Nephron (organoid): ENCODE measurements at regions not wholly inside any gene's neighbourhood (a gene's known extent, or its start where the extent isn't known, plus 50 kb on each side); places are given as distances from the start of the nearest gene placed in this dataset.
A peak's percentile ranks its signal among the peaks of the same experiment; 100 is the strongest.

ENCODE experiments used
- H3K27ac Mint-ChIP-seq, 3 experiments: 2 replicates each; pipeline ENCODE4 v1.8.0; 2020; ENCODE audit warnings: mixed read lengths in 3 of 3, mild to moderate bottlenecking in 2 of 3, moderate library complexity in 1 of 3
- H3K27me3 Mint-ChIP-seq: 2 replicates; pipeline ENCODE4 v1.8.0; 2021; ENCODE audit warnings: low read depth, mild to moderate bottlenecking, moderate library complexity, mixed read lengths
- H3K36me3 Mint-ChIP-seq: 2 replicates; pipeline ENCODE4 v1.8.0; 2020; ENCODE audit warnings: low read depth, mixed read lengths
- H3K4me1 Mint-ChIP-seq: 2 replicates; pipeline ENCODE4 v1.8.0; 2020; ENCODE audit warnings: mixed read lengths
- H3K4me3 Mint-ChIP-seq, 3 experiments: 2 replicates each; pipeline ENCODE4 v1.8.0; 2020; ENCODE audit warnings: mild to moderate bottlenecking in 3 of 3, mixed read lengths in 3 of 3, moderate library complexity in 2 of 3
- H3K9me3 Mint-ChIP-seq: 2 replicates; pipeline ENCODE4 v1.8.0; 2020; ENCODE audit warnings: mixed read lengths
- CTCF ChIP-seq, 3 experiments: fragments of 200-600 bp; sonication (generic); IDR thresholded peaks; one replicate each; pipeline ENCODE4 v1.5.0; 2021; ENCODE audit warnings: antibody characterized with exemption in 3 of 3; ENCODE audit not compliant: unreplicated experiment in 3 of 3

GRCh38 chr3:30471066-30471465 lies 135.3 kb upstream of the TGFBR2 start:
- Mint-ChIP-seq H3K27ac (no peak overlapping the region), H3K9me3 (no peaks in the 10 kb centered on the region), H3K4me1 (no peaks in the 10 kb centered on the region), H3K36me3 (no peaks in the 10 kb centered on the region), H3K4me3 (no peak overlapping the region), H3K27me3 (no peaks in the 10 kb centered on the region)
- no peak for TF ChIP-seq CTCF (IDR thresholded peaks at IDR 0.05; ENCODE audit: unreplicated experiment in 3 of 3)

GRCh38 chr3:30471796-30472489 lies 134.5 kb upstream of the TGFBR2 start:
- Mint-ChIP-seq H3K4me3 (no peak overlapping the region), H3K27ac (no peak overlapping the region), H3K4me1 (no peaks in the 10 kb centered on the region), H3K9me3 (no peaks in the 10 kb centered on the region), H3K36me3 (no peaks in the 10 kb centered on the region), H3K27me3 (no peaks in the 10 kb centered on the region)
- TF ChIP-seq CTCF (IDR thresholded peaks at IDR 0.05; ENCODE audit: unreplicated experiment in 3 of 3): no peak

GRCh38 chr3:30473374-30474051 lies 132.9 kb upstream of the TGFBR2 start:
- H3K36me3 Mint-ChIP-seq: no peaks in the 10 kb centered on the region
- H3K27ac Mint-ChIP-seq: no peak overlapping the region
- no peaks in the 10 kb centered on the region for H3K27me3 Mint-ChIP-seq
- no peaks in the 10 kb centered on the region for H3K9me3 Mint-ChIP-seq
- no peak for TF ChIP-seq CTCF (IDR thresholded peaks at IDR 0.05; ENCODE audit: unreplicated experiment in 3 of 3)
- H3K4me1 Mint-ChIP-seq: no peaks in the 10 kb centered on the region
- no peak overlapping the region for H3K4me3 Mint-ChIP-seq

- peaks cover 1% of the 10 kb centered on the region for H3K9me3 Mint-ChIP-seq
- TF ChIP-seq CTCF (IDR thresholded peaks at IDR 0.05; ENCODE audit: unreplicated experiment in 3 of 3): no peak
- H3K27ac Mint-ChIP-seq: no peak overlapping the region
- H3K27me3 Mint-ChIP-seq: no peaks in the 10 kb centered on the region
- no peaks in the 10 kb centered on the region for H3K4me1 Mint-ChIP-seq
- H3K4me3 Mint-ChIP-seq: no peak overlapping the region
- no peaks in the 10 kb centered on the region for H3K36me3 Mint-ChIP-seq
Observed at GRCh38 chr3:30474371-30474770, 132.0 kb upstream of the TGFBR2 start.

GRCh38 chr3:30475038-30475808 lies 131.2 kb upstream of the TGFBR2 start:
- no peak for TF ChIP-seq CTCF (IDR thresholded peaks at IDR 0.05; ENCODE audit: unreplicated experiment in 3 of 3)
- peak overlapping the region in 1 of 3 experiments; percentile 73 for H3K27ac Mint-ChIP-seq
- H3K36me3 Mint-ChIP-seq: no peaks in the 10 kb centered on the region

More at GRCh38 chr3:30475038-30475808, 131.2 kb upstream of the TGFBR2 start:
- Mint-ChIP-seq H3K9me3 (peaks cover 6% of the 10 kb centered on the region), H3K4me1 (no peaks in the 10 kb centered on the region), H3K4me3 (no peak overlapping the region), H3K27me3 (no peaks in the 10 kb centered on the region)
